NT2/D1 (cell line): ENCODE measurements at regions not wholly inside any gene's neighbourhood (a gene's known extent, or its start where the extent isn't known, plus 50 kb on each side); places are given as distances from the start of the nearest gene placed in this dataset.

ENCODE experiments used
- YY1 ChIP-seq: IDR thresholded peaks from 2 replicates; pipeline ENCODE4 v1.6.1; 2011; ENCODE audit not compliant: insufficient read length, insufficient read depth
- ZNF274 ChIP-seq: IDR thresholded peaks from 2 replicates; pipeline ENCODE4 v1.6.1; 2011; ENCODE audit warnings: mild to moderate bottlenecking, low read depth, low read length

GRCh38 chr6:113642714-113643406 lies 214.3 kb upstream of the MARCKS start:
- TF ChIP-seq ZNF274 (no peak), YY1 (no peak)
